Lung (tissue), 11 donors: ENCODE measurements at regions not wholly inside any gene's neighbourhood (a gene's known extent, or its start where the extent isn't known, plus 50 kb on each side); places are given as distances from the start of the nearest gene placed in this dataset.

Experiments
- ATAC-seq: fragments of 200-7000 bp; cut with Tn5 transposase; one replicate; pipeline ENCODE4 v1.9.1; 2020; ENCODE audit warnings: moderate number of reproducible peaks; ENCODE audit not compliant: insufficient read depth, low FRiP score
- DNase-seq, 3 donors: peaks; one replicate each; pipeline ENCODE4 v3.0.0-alpha.2; 2013 to 2017
- H3K27ac ChIP-seq, 2 donors: one replicate each; pipeline ENCODE4 v1.5.1; 2013; ENCODE audit warnings: mild to moderate bottlenecking in 2 of 2, moderate library complexity in 2 of 2, control low read depth in 1 of 2, inconsistent platforms in 1 of 2, low read depth in 1 of 2, low read length in 1 of 2
- H3K27me3 ChIP-seq, 3 donors: one replicate each; pipeline ENCODE4 v1.5.1; 2013; ENCODE audit warnings: low read length in 2 of 3; ENCODE audit not compliant: control insufficient read depth in 3 of 3, insufficient read depth in 3 of 3
- H3K36me3 ChIP-seq, 4 donors: one replicate each; pipeline ENCODE4 v1.5.1; 2013; ENCODE audit warnings: low read length in 4 of 4, mild to moderate bottlenecking in 1 of 4, moderate library complexity in 1 of 4; ENCODE audit not compliant: control insufficient read depth in 4 of 4, insufficient read depth in 4 of 4
- H3K4me1 ChIP-seq, 5 donors: one replicate each; pipeline ENCODE4 v1.5.1; 2013; ENCODE audit warnings: low read length in 5 of 5, mild to moderate bottlenecking in 2 of 5, moderate library complexity in 1 of 5; ENCODE audit not compliant: control insufficient read depth in 5 of 5, insufficient read depth in 5 of 5
- H3K4me3 ChIP-seq: one replicate; pipeline ENCODE4 v1.5.1; 2013; ENCODE audit warnings: mild to moderate bottlenecking, control low read depth, moderate library complexity
- H3K9ac ChIP-seq, 2 donors: one replicate each; pipeline ENCODE4 v1.5.1; 2013; ENCODE audit warnings: low read length in 2 of 2, control low read depth in 1 of 2; ENCODE audit not compliant: insufficient read depth in 1 of 2
- H3K9me3 ChIP-seq, 4 donors: one replicate each; pipeline ENCODE4 v1.5.1; 2013; ENCODE audit warnings: low read length in 3 of 4, mild to moderate bottlenecking in 1 of 4, moderate library complexity in 1 of 4; ENCODE audit not compliant: control insufficient read depth in 4 of 4, insufficient read depth in 3 of 4
- CTCF ChIP-seq: IDR thresholded peaks from 2 replicates; pipeline ENCODE4 v1.5.1; 2012; ENCODE audit warnings: mild to moderate bottlenecking; ENCODE audit errors: control extremely low read depth, extremely low read depth
- WGBS, 2 donors: extraction: QIAGEN DNeasy Blood & Tissue Kit; methylation state at CpG; one replicate each; pipeline ENCODE4 v1.1.7; 2013; 5-methylcytosine and 5-hydroxymethylcytosine counted together
- donor health status: control.
- donor health status: control.
- donor health status: Bipolar disorder and iron deficiency.
- donor health status: healthy.
- donor health status: DM: yes; HTN: yes; CAD: no.

DNA sequence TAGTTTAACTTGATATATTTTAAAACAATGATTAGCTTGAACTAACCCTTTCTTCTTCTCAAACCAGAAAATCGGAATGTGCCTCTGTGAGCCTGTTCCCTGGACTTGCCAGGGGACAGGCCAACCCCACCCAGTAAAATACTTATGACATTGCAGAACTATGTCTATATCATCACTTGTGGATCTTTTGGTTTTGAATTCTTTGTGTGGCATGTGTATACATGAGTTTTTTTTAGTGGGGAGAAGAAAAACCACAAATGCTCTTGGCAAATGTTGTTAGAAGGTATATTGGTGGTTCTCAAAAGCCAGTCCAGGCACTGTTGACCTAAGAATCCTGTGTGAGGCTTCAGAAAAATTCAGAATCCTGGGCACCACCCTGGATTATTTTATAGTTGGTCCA, 347.4 kb downstream of the SIPA1L2 start:
- Histone ChIP-seq H3K4me1 (no peaks in the 10 kb centered on the region), H3K36me3 (no peaks in the 10 kb centered on the region), H3K27me3 (no peaks in the 10 kb centered on the region), H3K9ac (no peak overlapping the region), H3K27ac (no peak overlapping the region), H3K9me3 (peaks cover 0 to 3% (median 0%) of the 10 kb centered on the region in 4 donors), H3K4me3 (no peak overlapping the region)
- DNase-seq = no peak
- ATAC-seq = no peak
- WGBS, 2 donors = 92 to 100% methylated on average over 1 of the region's 1 CpG
- TF ChIP-seq CTCF = no peak

- no peak for ATAC-seq
- no peak for DNase-seq
- no peaks in the 10 kb centered on the region for H3K4me1 ChIP-seq
- H3K27me3 ChIP-seq = no peaks in the 10 kb centered on the region
- no peak overlapping the region for H3K9ac ChIP-seq
- no peaks in the 10 kb centered on the region for H3K36me3 ChIP-seq
- TF ChIP-seq CTCF = no peak
- WGBS, 2 donors = 74 to 84% methylated on average over 4 of the region's 4 CpGs
- no peak overlapping the region for H3K27ac ChIP-seq
- no peak overlapping the region for H3K4me3 ChIP-seq
- H3K9me3 ChIP-seq = peaks cover 0 to 2% (median 0%) of the 10 kb centered on the region in 4 donors
These were observed 349.0 kb downstream of the SIPA1L2 start for GRCh38 chr1:232280910-232281309.

DNA sequence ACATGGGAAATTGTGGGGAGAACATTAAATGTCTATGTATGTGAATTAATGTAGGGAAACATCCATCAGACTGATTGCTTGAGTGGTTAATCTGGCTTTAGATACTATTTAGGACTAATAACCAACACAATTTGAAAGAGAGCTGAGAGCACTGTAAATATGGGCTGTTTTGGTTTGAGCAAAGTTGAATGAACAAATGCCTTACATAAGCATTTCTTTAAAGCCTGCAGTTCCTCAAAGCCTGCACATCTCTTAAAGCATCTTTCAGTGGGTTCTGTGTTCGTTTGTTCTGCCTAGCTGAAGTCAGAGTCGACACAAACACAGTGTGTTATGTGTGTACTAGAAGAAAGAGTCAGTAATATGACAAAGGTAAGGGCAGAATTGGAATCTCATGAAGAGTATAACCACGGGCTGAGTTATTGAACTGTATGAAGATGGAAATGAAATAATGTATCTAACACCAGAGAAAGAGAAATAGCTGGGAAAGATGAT, 350.0 kb downstream of the SIPA1L2 start:
- TF ChIP-seq CTCF = no peak
- Histone ChIP-seq H3K4me1 (no peaks in the 10 kb centered on the region), H3K36me3 (no peaks in the 10 kb centered on the region), H3K9me3 (peaks cover 0 to 2% (median 0%) of the 10 kb centered on the region in 4 donors), H3K27me3 (no peaks in the 10 kb centered on the region), H3K4me3 (no peak overlapping the region), H3K27ac (no peak overlapping the region), H3K9ac (no peak overlapping the region)
- 81% methylated on average over 3 of the region's 3 CpGs for WGBS, 2 donors
- DNase-seq (no peak), ATAC-seq (no peak)

GRCh38 chr1:232278925-232279324, 351.0 kb downstream of the SIPA1L2 start:
- Histone ChIP-seq H3K9me3 (peaks cover 0 to 2% (median 0%) of the 10 kb centered on the region in 4 donors), H3K27ac (no peak overlapping the region), H3K9ac (no peak overlapping the region), H3K4me1 (peaks cover 0 to 10% (median 3%) of the 10 kb centered on the region in 5 donors), H3K27me3 (no peaks in the 10 kb centered on the region), H3K4me3 (no peak overlapping the region), H3K36me3 (no peaks in the 10 kb centered on the region)
- 73 to 79% methylated on average over 1 of the region's 1 CpG for WGBS, 2 donors
- TF ChIP-seq CTCF = no peak
- DNase-seq (no peak), ATAC-seq (no peak)
